Psoas muscle (tissue), 7 donors: ENCODE measurements at regions not wholly inside any gene's neighbourhood (a gene's known extent, or its start where the extent isn't known, plus 50 kb on each side); places are given as distances from the start of the nearest gene placed in this dataset.

ENCODE experiments used
- ATAC-seq, 4 donors: fragments of 200-7000 bp; cut with Tn5 transposase; one replicate each; pipeline ENCODE4 v1.9.1; 2020; ENCODE audit warnings: moderate library complexity in 3 of 4, mild to moderate bottlenecking in 2 of 4
- DNase-seq, 2 donors: peaks; one replicate each; pipeline ENCODE4 v3.0.0-alpha.2; 2020
- H3K27ac ChIP-seq: fragments of 200-600 bp; one replicate; pipeline ENCODE4 v1.8.0; 2022
- H3K27me3 ChIP-seq, 3 donors: fragments of 200-600 bp in 1 of 3; one replicate each; pipeline versions ENCODE4 v1.6.1 to v1.8.0; 2013 to 2022; ENCODE audit warnings: low read length in 2 of 3, mild to moderate bottlenecking in 2 of 3, moderate library complexity in 1 of 3; ENCODE audit not compliant: insufficient read depth in 3 of 3
- H3K36me3 ChIP-seq, 2 donors: fragments of 200-600 bp in 1 of 2; one replicate each; pipeline versions ENCODE4 v1.6.1 to v1.8.0; 2013 to 2022; ENCODE audit warnings: low read depth in 1 of 2, mild to moderate bottlenecking in 1 of 2, moderate library complexity in 1 of 2; ENCODE audit not compliant: insufficient read depth in 1 of 2
- H3K4me1 ChIP-seq: fragments of 200-600 bp; one replicate; pipeline ENCODE4 v1.8.0; 2022
- H3K4me3 ChIP-seq: fragments of 200-600 bp; one replicate; pipeline ENCODE4 v1.8.0; 2022; ENCODE audit warnings: mild to moderate bottlenecking
- H3K9me3 ChIP-seq: fragments of 200-600 bp; one replicate; pipeline ENCODE4 v1.8.0; 2022
- WGBS, 3 donors: extraction: QIAGEN DNeasy Blood & Tissue Kit; methylation state at CpG; one replicate each; pipeline versions ENCODE4 v1.1.6 to v1.1.7; 2013; 5-methylcytosine and 5-hydroxymethylcytosine counted together
- intact Hi-C, 2 donors: fragments of 100-400 bp; cut with DNase I; formaldehyde crosslinking; loops; one replicate each; pipeline versions ENCODE4 v1.11.0 to v1.14.2; 2022
- TF ChIP-seq, protein P1 (sequence below): fragments of 200-600 bp; IDR thresholded peaks from one replicate; pipeline ENCODE4 v1.8.0; 2022; ENCODE audit warnings: antibody characterized with exemption
- donor health status: healthy with polysubstance abuse.
- donor health status: DM: no; HTN: no; CAD: no; lungs with moderate emphysema.
- donor health status: Bipolar disorder and iron deficiency.
- donor health status: healthy.
- donor health status: DM: yes; HTN: yes; CAD: no.
- donor health status: DM: no; HTN: no; CAD: no.
- donor health status: DM: yes; HTN: yes; CAD: no.

DNA sequence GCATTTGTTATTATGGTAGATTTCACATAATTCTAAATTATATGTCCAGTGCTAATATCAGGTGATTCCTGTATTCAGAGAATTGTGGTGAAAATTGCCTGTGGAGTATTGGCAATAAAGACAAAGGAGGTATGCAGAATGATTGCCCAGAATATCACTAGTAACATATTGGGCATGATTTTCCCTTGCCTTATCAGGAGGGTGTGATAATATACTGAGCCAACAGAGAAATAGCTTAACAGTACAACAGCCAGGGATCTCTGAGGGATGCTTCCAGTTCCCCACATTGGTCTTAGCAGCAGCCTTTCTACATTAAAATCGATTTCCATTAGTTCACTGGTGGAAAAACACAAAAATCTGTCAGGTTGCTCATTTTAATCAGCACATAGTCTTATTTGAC lies 122.9 kb upstream of the COL3A1 start:
- Histone ChIP-seq H3K4me3 (no peak overlapping the region), H3K4me1 (no peaks in the 10 kb centered on the region), H3K27me3 (no peaks in the 10 kb centered on the region), H3K27ac (no peak overlapping the region), H3K9me3 (peaks cover 4% of the 10 kb centered on the region), H3K36me3 (no peaks in the 10 kb centered on the region)
- TF ChIP-seq, protein P1, sequence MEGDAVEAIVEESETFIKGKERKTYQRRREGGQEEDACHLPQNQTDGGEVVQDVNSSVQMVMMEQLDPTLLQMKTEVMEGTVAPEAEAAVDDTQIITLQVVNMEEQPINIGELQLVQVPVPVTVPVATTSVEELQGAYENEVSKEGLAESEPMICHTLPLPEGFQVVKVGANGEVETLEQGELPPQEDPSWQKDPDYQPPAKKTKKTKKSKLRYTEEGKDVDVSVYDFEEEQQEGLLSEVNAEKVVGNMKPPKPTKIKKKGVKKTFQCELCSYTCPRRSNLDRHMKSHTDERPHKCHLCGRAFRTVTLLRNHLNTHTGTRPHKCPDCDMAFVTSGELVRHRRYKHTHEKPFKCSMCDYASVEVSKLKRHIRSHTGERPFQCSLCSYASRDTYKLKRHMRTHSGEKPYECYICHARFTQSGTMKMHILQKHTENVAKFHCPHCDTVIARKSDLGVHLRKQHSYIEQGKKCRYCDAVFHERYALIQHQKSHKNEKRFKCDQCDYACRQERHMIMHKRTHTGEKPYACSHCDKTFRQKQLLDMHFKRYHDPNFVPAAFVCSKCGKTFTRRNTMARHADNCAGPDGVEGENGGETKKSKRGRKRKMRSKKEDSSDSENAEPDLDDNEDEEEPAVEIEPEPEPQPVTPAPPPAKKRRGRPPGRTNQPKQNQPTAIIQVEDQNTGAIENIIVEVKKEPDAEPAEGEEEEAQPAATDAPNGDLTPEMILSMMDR = no peak
- intact Hi-C loops = no loop called here
- no peak for DNase-seq
- no peak for ATAC-seq
- 77 to 93% (median 92%) methylated on average over 1 of the region's 1 CpG for WGBS, 3 donors

DNA sequence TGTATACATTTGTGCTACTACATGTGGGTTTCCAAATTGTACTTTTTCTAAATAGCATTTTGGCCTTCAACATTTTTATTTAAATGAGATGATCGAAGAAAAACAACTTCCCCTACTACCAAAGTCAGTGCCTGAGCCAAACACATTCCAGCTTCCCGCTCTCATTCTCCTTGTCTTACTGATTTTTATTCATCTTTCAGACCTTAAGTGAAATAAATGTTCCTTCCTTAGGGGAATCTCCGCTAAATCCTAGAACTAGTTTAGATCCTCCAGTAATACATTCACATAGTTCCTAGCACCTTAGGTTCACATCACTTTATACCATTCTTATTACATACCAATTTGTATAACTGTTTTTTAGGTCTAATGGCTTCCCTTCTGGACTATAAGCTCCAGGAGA lies 122.3 kb upstream of the COL3A1 start:
- 83 to 90% (median 88%) methylated on average over 3 of the region's 3 CpGs for WGBS, 3 donors
- H3K27me3 ChIP-seq = no peaks in the 10 kb centered on the region
- H3K9me3 ChIP-seq = no peaks in the 10 kb centered on the region
- TF ChIP-seq, protein P1 = no peak
- no peaks in the 10 kb centered on the region for H3K4me1 ChIP-seq
- H3K36me3 ChIP-seq = no peaks in the 10 kb centered on the region
- no peak overlapping the region for H3K4me3 ChIP-seq
- intact Hi-C loops = no loop called here
- no peak for ATAC-seq
- H3K27ac ChIP-seq = no peak overlapping the region
- no peak for DNase-seq

DNA sequence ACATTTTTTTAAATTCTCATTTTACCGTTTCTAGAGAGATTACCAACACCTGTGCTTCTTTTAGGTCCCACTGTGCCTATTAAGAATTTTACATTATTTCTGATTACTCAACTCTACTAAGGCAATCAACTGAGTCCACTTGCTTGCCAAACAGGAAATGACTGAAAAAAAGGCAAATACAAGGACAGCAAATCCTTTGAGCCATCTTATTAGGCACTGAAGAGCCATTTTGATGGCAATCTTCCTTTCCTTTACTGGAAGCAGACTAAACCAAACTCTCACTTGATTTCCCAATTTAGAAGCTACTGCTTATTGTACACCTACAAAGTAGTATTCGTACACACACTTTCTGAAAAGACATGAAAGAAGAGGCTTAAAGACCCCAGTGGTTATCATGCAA lies 121.4 kb upstream of the COL3A1 start:
- H3K27me3 ChIP-seq = no peaks in the 10 kb centered on the region
- no peaks in the 10 kb centered on the region for H3K9me3 ChIP-seq
- H3K36me3 ChIP-seq = no peaks in the 10 kb centered on the region
- DNase-seq (no peak), ATAC-seq (no peak)
- 50 to 53% (median 52%) methylated on average over 2 of the region's 2 CpGs for WGBS, 3 donors
- intact Hi-C loops = no loop called here
- TF ChIP-seq, protein P1 = no peak
- H3K4me3 ChIP-seq = no peak overlapping the region
- no peaks in the 10 kb centered on the region for H3K4me1 ChIP-seq
- H3K27ac ChIP-seq = no peak overlapping the region

DNA sequence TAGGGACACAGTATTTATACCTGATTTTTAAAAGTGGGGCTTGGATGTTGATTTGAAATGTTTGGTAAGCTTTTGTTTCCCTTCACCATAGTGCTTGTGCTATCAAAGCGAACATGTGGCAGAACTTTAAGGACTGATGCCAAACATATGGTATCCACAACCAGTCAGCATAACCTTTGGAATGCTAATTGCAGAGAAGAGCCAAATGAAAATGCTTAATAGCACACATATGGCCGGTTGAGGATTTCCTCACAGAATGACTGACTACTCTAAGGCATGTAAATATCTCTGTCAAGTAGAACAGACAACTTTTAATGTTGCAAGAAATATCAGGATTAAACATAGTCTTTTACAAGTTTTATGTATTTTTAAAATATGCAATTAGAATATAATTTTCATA lies 120.9 kb upstream of the COL3A1 start:
- Histone ChIP-seq H3K27me3 (no peaks in the 10 kb centered on the region), H3K4me3 (no peak overlapping the region), H3K4me1 (no peaks in the 10 kb centered on the region), H3K9me3 (no peaks in the 10 kb centered on the region), H3K27ac (no peak overlapping the region), H3K36me3 (no peaks in the 10 kb centered on the region)
- TF ChIP-seq, protein P1 = no peak
- WGBS, 3 donors = 26 to 38% (median 37%) methylated on average over 2 of the region's 2 CpGs
- intact Hi-C loops = no loop called here
- DNase-seq = no peak
- no peak for ATAC-seq

DNA sequence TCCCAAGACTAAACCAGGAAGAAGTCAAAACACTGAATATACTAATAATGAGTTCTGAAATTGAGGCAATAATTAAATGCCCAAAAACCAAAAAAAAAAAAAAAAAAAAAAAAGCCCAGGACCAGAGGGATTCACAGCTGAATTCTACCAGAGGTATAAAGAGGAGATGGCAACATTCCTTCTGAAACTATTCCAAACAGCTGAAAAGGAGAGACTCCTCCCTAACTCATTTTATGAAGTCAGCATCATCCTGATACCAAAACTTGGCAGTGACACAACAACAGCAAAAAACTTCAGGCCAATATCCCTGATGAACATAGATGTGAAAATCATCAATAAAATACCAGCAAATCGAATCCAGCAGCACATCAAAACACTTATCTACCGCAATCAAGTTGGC lies 108.5 kb upstream of the COL3A1 start:
- intact Hi-C loops = no loop called here
- Histone ChIP-seq H3K9me3 (no peaks in the 10 kb centered on the region), H3K27me3 (no peaks in the 10 kb centered on the region), H3K36me3 (no peaks in the 10 kb centered on the region), H3K4me1 (no peaks in the 10 kb centered on the region), H3K27ac (no peak overlapping the region), H3K4me3 (no peak overlapping the region)
- DNase-seq (no peak), ATAC-seq (no peak)
- TF ChIP-seq, protein P1 = no peak
- 75 to 84% (median 83%) methylated on average over 2 of the region's 2 CpGs for WGBS, 3 donors
